Sigmoid colon (tissue), 4 donors: ENCODE measurements at regions not wholly inside any gene's neighbourhood (a gene's known extent, or its start where the extent isn't known, plus 50 kb on each side); places are given as distances from the start of the nearest gene placed in this dataset.

Experiments used
- EP300 ChIP-seq, 4 donors: sonication (generic); formaldehyde crosslinking; IDR thresholded peaks; one replicate each; pipeline ENCODE4 v1.6.1; 2017; ENCODE audit warnings: antibody characterized with exemption in 4 of 4
- POLR2AphosphoS5 ChIP-seq, 4 donors: sonication (generic); formaldehyde crosslinking; IDR thresholded peaks; one replicate each; pipeline ENCODE4 v1.6.1; 2017; ENCODE audit warnings: antibody characterized with exemption in 4 of 4

DNA sequence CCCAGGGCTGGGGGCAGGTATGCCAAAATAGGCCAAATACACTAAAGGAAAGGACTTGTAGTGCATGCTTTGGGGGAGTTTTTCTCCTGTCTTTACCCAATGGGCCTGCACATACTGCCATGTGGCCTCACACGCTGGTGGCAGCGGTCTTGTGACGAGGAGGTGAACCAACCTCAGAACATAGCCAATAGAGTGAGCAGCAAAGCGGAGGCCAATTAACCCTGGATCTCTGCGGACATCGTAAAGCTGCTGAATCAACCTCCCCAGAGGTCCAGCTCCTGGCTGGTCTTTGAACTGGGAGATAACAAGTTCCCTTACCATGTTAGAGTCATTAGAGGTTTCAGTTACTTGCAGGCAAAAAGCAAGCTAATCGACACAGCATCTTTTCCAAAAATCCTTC is 280.1 kb downstream of the PREX1 start:
- TF ChIP-seq POLR2AphosphoS5 (IDR thresholded peaks at IDR 0.05) (no peak), EP300 (IDR thresholded peaks at IDR 0.05) (no peak)
